ENCODE measurements at regions not wholly inside any gene's neighbourhood (a gene's known extent, or its start where the extent isn't known, plus 50 kb on each side); places are given as distances from the start of the nearest gene placed in this dataset.

DNA sequence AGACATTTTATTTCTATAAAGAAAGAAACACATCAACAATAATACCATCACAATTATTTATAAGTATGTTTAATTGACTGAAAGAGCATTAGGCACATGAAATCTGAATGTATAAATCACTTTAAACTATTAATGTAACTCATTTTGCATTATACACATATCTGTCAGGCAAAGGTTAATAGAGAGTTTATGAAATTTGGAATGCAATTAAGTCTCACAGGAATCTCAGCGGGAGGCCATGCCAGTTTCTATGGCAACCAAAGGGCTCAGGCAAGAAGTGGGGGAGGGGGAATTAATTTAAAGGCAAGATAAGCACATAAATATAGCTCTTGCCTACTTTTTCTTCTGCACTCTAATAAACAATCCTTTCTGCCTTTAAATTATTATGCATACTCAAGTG, 152.6 kb downstream of the SLC16A9 start:
- no peak for TF ChIP-seq CTCF (IDR thresholded peaks at IDR 0.05; ENCODE audit: unreplicated experiment)
- no peak overlapping the region for H3K4me3 Mint-ChIP-seq
- DNase-seq (ENCODE audit: low spot score in 2 of 2, unreplicated experiment in 2 of 2), result no peak

GRCh38 chr10:59553162-59553900, 156.3 kb downstream of the SLC16A9 start:
- H3K36me3 Mint-ChIP-seq, result no peaks in the 10 kb centered on the region
- H3K9me3 Mint-ChIP-seq, result no peaks in the 10 kb centered on the region
- no peak for DNase-seq (ENCODE audit: low spot score in 2 of 2, unreplicated experiment in 2 of 2)
- H3K4me1 Mint-ChIP-seq, result peaks cover 29% of the 10 kb centered on the region
- peaks cover 7% of the 10 kb centered on the region for H3K27me3 Mint-ChIP-seq (ENCODE audit: low read depth)
- TF ChIP-seq CTCF (IDR thresholded peaks at IDR 0.05; ENCODE audit: unreplicated experiment), result no peak
- no peak overlapping the region for H3K4me3 Mint-ChIP-seq
- H3K27ac Mint-ChIP-seq, result no peak overlapping the region

More for the DNA sequence above, 152.6 kb downstream of the SLC16A9 start:
- Mint-ChIP-seq H3K27me3 (ENCODE audit: low read depth) (peaks cover 2% of the 10 kb centered on the region), H3K36me3 (no peaks in the 10 kb centered on the region), H3K4me1 (peaks cover 35% of the 10 kb centered on the region), H3K27ac (peak overlapping the region; percentile 63), H3K9me3 (no peaks in the 10 kb centered on the region)

DNA sequence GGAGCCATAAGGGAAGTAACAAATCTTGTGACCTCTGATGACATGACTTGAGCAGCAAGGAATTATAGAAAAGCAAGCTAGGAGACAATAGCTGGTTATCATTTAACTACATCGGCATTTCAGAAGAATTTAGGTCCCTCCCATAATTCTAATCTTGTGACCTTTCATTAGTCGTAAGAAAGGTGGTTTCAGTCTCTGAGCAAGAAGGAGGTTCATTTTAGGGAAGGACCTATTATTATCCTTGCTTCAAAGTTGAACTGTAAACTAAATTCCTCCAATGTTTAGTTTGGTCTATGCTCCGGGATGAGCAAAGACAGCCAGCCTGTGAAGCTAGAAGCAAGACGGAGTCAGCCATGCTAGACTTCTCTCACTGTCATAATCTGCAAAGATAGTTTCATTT, 159.6 kb downstream of the SLC16A9 start:
- Mint-ChIP-seq H3K9me3 (peaks cover 3% of the 10 kb centered on the region), H3K4me1 (peaks cover 14% of the 10 kb centered on the region), H3K27ac (no peak overlapping the region), H3K4me3 (no peak overlapping the region), H3K27me3 (ENCODE audit: low read depth) (peaks cover 7% of the 10 kb centered on the region), H3K36me3 (no peaks in the 10 kb centered on the region)
- TF ChIP-seq CTCF (IDR thresholded peaks at IDR 0.05; ENCODE audit: unreplicated experiment), result no peak
- DNase-seq (ENCODE audit: low spot score in 2 of 2, unreplicated experiment in 2 of 2), result no peak

DNA sequence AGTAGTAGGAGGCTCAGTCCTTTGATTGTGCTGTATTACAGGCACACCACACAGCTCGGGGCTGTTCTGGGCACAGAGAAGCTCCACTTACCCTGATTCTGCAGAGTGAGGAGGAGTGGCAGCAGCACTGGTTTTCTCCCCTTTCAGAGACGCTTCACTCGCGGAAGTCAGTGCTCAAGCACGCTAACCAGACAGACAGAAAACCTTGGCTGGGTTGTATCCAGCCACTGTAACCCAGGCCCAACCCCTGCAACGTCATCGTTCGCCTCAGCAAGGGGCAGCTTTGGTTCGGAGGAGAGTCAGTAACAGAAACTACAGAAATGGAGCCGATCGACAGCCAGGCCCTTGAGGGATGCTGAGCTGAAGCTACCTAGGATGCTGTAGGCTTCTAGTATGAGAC, 171.0 kb downstream of the SLC16A9 start:
- H3K9me3 Mint-ChIP-seq, result peaks cover 9% of the 10 kb centered on the region
- TF ChIP-seq CTCF (IDR thresholded peaks at IDR 0.05; ENCODE audit: unreplicated experiment), result no peak
- H3K27me3 Mint-ChIP-seq (ENCODE audit: low read depth), result no peaks in the 10 kb centered on the region
- H3K4me1 Mint-ChIP-seq, result peaks cover 15% of the 10 kb centered on the region
- H3K36me3 Mint-ChIP-seq, result no peaks in the 10 kb centered on the region
- H3K4me3 Mint-ChIP-seq, result no peak overlapping the region
- H3K27ac Mint-ChIP-seq, result no peak overlapping the region
- no peak for DNase-seq (ENCODE audit: low spot score in 2 of 2, unreplicated experiment in 2 of 2)

DNA sequence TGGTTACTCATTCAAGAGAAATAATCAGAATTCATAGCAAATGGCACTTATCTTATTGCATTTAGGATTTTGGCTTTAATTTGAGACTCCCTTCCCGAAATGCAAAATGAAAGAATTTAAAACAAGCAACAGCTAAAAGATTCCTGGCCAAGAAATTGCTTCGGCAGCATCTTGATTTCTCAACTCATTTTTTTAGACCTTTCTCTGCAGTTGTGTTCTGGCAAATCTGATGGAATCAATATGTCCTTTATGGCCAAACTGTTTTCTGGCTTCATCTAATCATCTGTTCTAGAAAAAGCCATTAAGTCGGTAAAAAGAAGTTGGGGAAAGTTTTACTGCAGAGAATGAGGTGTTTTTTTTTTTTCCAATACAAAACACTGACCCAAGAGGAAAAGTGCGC, 172.1 kb downstream of the SLC16A9 start:
- DNase-seq (ENCODE audit: low spot score in 2 of 2, unreplicated experiment in 2 of 2), result no peak
- Mint-ChIP-seq H3K36me3 (no peaks in the 10 kb centered on the region), H3K27ac (no peak overlapping the region), H3K4me3 (no peak overlapping the region), H3K9me3 (peaks cover 9% of the 10 kb centered on the region), H3K27me3 (ENCODE audit: low read depth) (peaks cover under 1% of the 10 kb centered on the region), H3K4me1 (peaks cover 15% of the 10 kb centered on the region)
- no peak for TF ChIP-seq CTCF (IDR thresholded peaks at IDR 0.05; ENCODE audit: unreplicated experiment)

Data from mesothelial cell of epicardium (in vitro differentiated cells).